SH-SY5Y (cell line): ENCODE measurements at regions not wholly inside any gene's neighbourhood (a gene's known extent, or its start where the extent isn't known, plus 50 kb on each side); places are given as distances from the start of the nearest gene placed in this dataset.

Source experiments
- GATA2 ChIP-seq: IDR thresholded peaks from 2 replicates; pipeline ENCODE4 v1.6.1; 2011; ENCODE audit warnings: mild to moderate bottlenecking, low read depth, low read length
- GATA3 ChIP-seq: IDR thresholded peaks from 2 replicates; pipeline ENCODE4 v1.6.1; 2011; ENCODE audit warnings: low read depth, mild to moderate bottlenecking, low read length, moderate library complexity

- TF ChIP-seq GATA2 (no peak), GATA3 (no peak)
Measured at GRCh38 chr2:184372484-184372883, 225.8 kb upstream of the ZNF804A start.
